ENCODE measurements at regions not wholly inside any gene's neighbourhood (a gene's known extent, or its start where the extent isn't known, plus 50 kb on each side); places are given as distances from the start of the nearest gene placed in this dataset.
"Not testable (repeated sequence)": the region's sequence is repeated elsewhere in the genome, so short reads cannot be mapped to it uniquely, and the experiment has no call there.

GRCh38 chr5:68048054-68048453 lies 167.5 kb upstream of the PIK3R1 start:
- not testable (repeated sequence) for H3K27me3 ChIP-seq (ENCODE audit: control insufficient read depth, insufficient read depth, low read length); ATAC-seq (ENCODE audit: low read depth in 2 of 2); H3K27ac Mint-ChIP-seq; DNase-seq; H3K36me3 Mint-ChIP-seq; H3K4me3 ChIP-seq (ENCODE audit: low read depth, low read length); H3K9me3 Mint-ChIP-seq; H3K4me3 Mint-ChIP-seq; H3K36me3 ChIP-seq (ENCODE audit: control insufficient read depth, insufficient read depth, low read length); H3K9me3 ChIP-seq (ENCODE audit: control insufficient read depth in 2 of 2, low read length in 2 of 2); H3K4me1 Mint-ChIP-seq; H3K4me1 ChIP-seq (ENCODE audit: control insufficient read depth, insufficient read depth, low read length, poor library complexity, severe bottlenecking); H3K27ac ChIP-seq (ENCODE audit: insufficient read depth, low read length, poor library complexity, severe bottlenecking)
- peaks cover 18% of the 10 kb centered on the region for H3K27me3 Mint-ChIP-seq

GRCh38 chr5:68047035-68047434 lies 168.5 kb upstream of the PIK3R1 start:
- Histone ChIP-seq H3K9me3 (ENCODE audit: control insufficient read depth in 2 of 2, low read length in 2 of 2) (peaks cover 2 to 3% of the 10 kb centered on the region in 2 experiments), H3K27me3 (ENCODE audit: control insufficient read depth, insufficient read depth, low read length) (peaks cover 7% of the 10 kb centered on the region), H3K4me1 (ENCODE audit: control insufficient read depth, insufficient read depth, low read length, poor library complexity, severe bottlenecking) (no peaks in the 10 kb centered on the region), H3K36me3 (ENCODE audit: control insufficient read depth, insufficient read depth, low read length) (no peaks in the 10 kb centered on the region), H3K27ac (ENCODE audit: insufficient read depth, low read length, poor library complexity, severe bottlenecking) (no peak overlapping the region), H3K4me3 (ENCODE audit: low read depth, low read length) (no peak overlapping the region)
- no peak for DNase-seq
- H3K4me1 Mint-ChIP-seq, result peaks cover 0 to 3% (median 0%) of the 10 kb centered on the region in 4 donors
- peaks cover 0 to 6% (median 4%) of the 10 kb centered on the region in 7 donors for H3K9me3 Mint-ChIP-seq
- no peak overlapping the region for H3K4me3 Mint-ChIP-seq
- H3K36me3 Mint-ChIP-seq, result no peaks in the 10 kb centered on the region
- H3K27ac Mint-ChIP-seq, result no peak overlapping the region
- ATAC-seq (ENCODE audit: low read depth in 2 of 2), result no peak
- peaks cover 12% of the 10 kb centered on the region for H3K27me3 Mint-ChIP-seq

GRCh38 chr5:68046445-68046844 lies 169.1 kb upstream of the PIK3R1 start:
- H3K4me1 ChIP-seq (ENCODE audit: control insufficient read depth, insufficient read depth, low read length, poor library complexity, severe bottlenecking), result no peaks in the 10 kb centered on the region
- ATAC-seq (ENCODE audit: low read depth in 2 of 2), result no peak
- peaks cover 12% of the 10 kb centered on the region for H3K27me3 Mint-ChIP-seq
- H3K9me3 ChIP-seq (ENCODE audit: control insufficient read depth in 2 of 2, low read length in 2 of 2), result peaks cover 2 to 3% of the 10 kb centered on the region in 2 experiments
- no peaks in the 10 kb centered on the region for H3K36me3 Mint-ChIP-seq
- no peak overlapping the region for H3K4me3 ChIP-seq (ENCODE audit: low read depth, low read length)
- H3K4me1 Mint-ChIP-seq, result peaks cover 0 to 3% (median 0%) of the 10 kb centered on the region in 4 donors
- H3K9me3 Mint-ChIP-seq, result peaks cover 0 to 6% (median 4%) of the 10 kb centered on the region in 7 donors
- peaks cover 7% of the 10 kb centered on the region for H3K27me3 ChIP-seq (ENCODE audit: control insufficient read depth, insufficient read depth, low read length)
- no peak overlapping the region for H3K4me3 Mint-ChIP-seq
- H3K27ac Mint-ChIP-seq, result no peak overlapping the region
- DNase-seq, result no peak
- H3K27ac ChIP-seq (ENCODE audit: insufficient read depth, low read length, poor library complexity, severe bottlenecking), result no peak overlapping the region
- no peaks in the 10 kb centered on the region for H3K36me3 ChIP-seq (ENCODE audit: control insufficient read depth, insufficient read depth, low read length)

DNA sequence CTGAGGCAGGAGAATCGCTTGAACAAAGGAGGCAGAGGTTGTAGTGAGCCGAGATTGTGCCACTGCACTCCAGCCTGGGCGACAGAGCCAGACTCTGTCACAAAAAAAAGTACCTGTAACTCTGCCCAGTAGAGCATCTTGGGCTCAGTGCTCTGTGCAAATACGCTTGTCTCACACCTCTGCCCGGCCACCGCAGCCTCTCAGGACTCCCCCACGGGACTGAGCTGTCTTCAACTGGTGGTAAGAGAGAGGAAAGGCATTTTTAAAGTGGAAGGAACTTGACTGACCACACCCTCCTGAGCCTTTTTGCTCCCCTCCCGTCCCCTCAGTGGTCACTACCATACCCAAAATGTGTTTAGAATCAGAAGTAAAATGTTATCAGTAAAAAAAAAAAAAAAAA lies 174.3 kb upstream of the PIK3R1 start:
- H3K36me3 Mint-ChIP-seq, result no peaks in the 10 kb centered on the region
- H3K27me3 Mint-ChIP-seq, result peaks cover 4% of the 10 kb centered on the region
- H3K27ac Mint-ChIP-seq, result no peak overlapping the region
- H3K9me3 Mint-ChIP-seq, result no peaks in the 10 kb centered on the region
- Histone ChIP-seq H3K4me3 (ENCODE audit: low read depth, low read length) (no peak overlapping the region), H3K27ac (ENCODE audit: insufficient read depth, low read length, poor library complexity, severe bottlenecking) (no peak overlapping the region), H3K4me1 (ENCODE audit: control insufficient read depth, insufficient read depth, low read length, poor library complexity, severe bottlenecking) (no peaks in the 10 kb centered on the region), H3K36me3 (ENCODE audit: control insufficient read depth, insufficient read depth, low read length) (no peaks in the 10 kb centered on the region), H3K9me3 (ENCODE audit: control insufficient read depth in 2 of 2, low read length in 2 of 2) (no peaks in the 10 kb centered on the region), H3K27me3 (ENCODE audit: control insufficient read depth, insufficient read depth, low read length) (no peaks in the 10 kb centered on the region)
- ATAC-seq (ENCODE audit: low read depth in 2 of 2) (no peak), DNase-seq (no peak)
- H3K4me3 Mint-ChIP-seq, result no peak overlapping the region
- H3K4me1 Mint-ChIP-seq, result peaks cover 0 to 3% (median 0%) of the 10 kb centered on the region in 4 donors

- DNase-seq, result no peak
- H3K4me1 ChIP-seq (ENCODE audit: control insufficient read depth, insufficient read depth, low read length, poor library complexity, severe bottlenecking), result no peaks in the 10 kb centered on the region
- H3K27me3 Mint-ChIP-seq, result peaks cover 4% of the 10 kb centered on the region
Measured at GRCh38 chr5:68037546-68037945, 178.0 kb upstream of the PIK3R1 start.

GRCh38 chr5:68033961-68034571 lies 181.5 kb upstream of the PIK3R1 start:
- no peaks in the 10 kb centered on the region for H3K9me3 ChIP-seq (ENCODE audit: control insufficient read depth in 2 of 2, low read length in 2 of 2)
- H3K27ac ChIP-seq (ENCODE audit: insufficient read depth, low read length, poor library complexity, severe bottlenecking), result no peak overlapping the region
- Mint-ChIP-seq H3K4me1 (no peaks in the 10 kb centered on the region), H3K4me3 (no peak overlapping the region), H3K27me3 (peaks cover 4% of the 10 kb centered on the region), H3K36me3 (no peaks in the 10 kb centered on the region), H3K27ac (no peak overlapping the region), H3K9me3 (no peaks in the 10 kb centered on the region)
- no peak overlapping the region for H3K4me3 ChIP-seq (ENCODE audit: low read depth, low read length)
- no peaks in the 10 kb centered on the region for H3K36me3 ChIP-seq (ENCODE audit: control insufficient read depth, insufficient read depth, low read length)
- H3K4me1 ChIP-seq (ENCODE audit: control insufficient read depth, insufficient read depth, low read length, poor library complexity, severe bottlenecking), result no peaks in the 10 kb centered on the region
- no peak for ATAC-seq (ENCODE audit: low read depth in 2 of 2)
- DNase-seq, result no peak
- no peaks in the 10 kb centered on the region for H3K27me3 ChIP-seq (ENCODE audit: control insufficient read depth, insufficient read depth, low read length)

More at GRCh38 chr5:68037546-68037945, 178.0 kb upstream of the PIK3R1 start:
- Mint-ChIP-seq H3K9me3 (no peaks in the 10 kb centered on the region), H3K36me3 (no peaks in the 10 kb centered on the region), H3K27ac (no peak overlapping the region), H3K4me3 (no peak overlapping the region), H3K4me1 (no peaks in the 10 kb centered on the region)
- no peak overlapping the region for H3K4me3 ChIP-seq (ENCODE audit: low read depth, low read length)
- no peaks in the 10 kb centered on the region for H3K36me3 ChIP-seq (ENCODE audit: control insufficient read depth, insufficient read depth, low read length)
- no peaks in the 10 kb centered on the region for H3K9me3 ChIP-seq (ENCODE audit: control insufficient read depth in 2 of 2, low read length in 2 of 2)
- no peaks in the 10 kb centered on the region for H3K27me3 ChIP-seq (ENCODE audit: control insufficient read depth, insufficient read depth, low read length)
- ATAC-seq (ENCODE audit: low read depth in 2 of 2), result no peak
- H3K27ac ChIP-seq (ENCODE audit: insufficient read depth, low read length, poor library complexity, severe bottlenecking), result no peak overlapping the region

- Mint-ChIP-seq H3K27me3 (peaks cover 8% of the 10 kb centered on the region), H3K36me3 (no peaks in the 10 kb centered on the region), H3K27ac (no peak overlapping the region), H3K4me1 (no peaks in the 10 kb centered on the region), H3K9me3 (no peaks in the 10 kb centered on the region), H3K4me3 (no peak overlapping the region)
- DNase-seq, result no peak
- H3K27me3 ChIP-seq (ENCODE audit: control insufficient read depth, insufficient read depth, low read length), result no peaks in the 10 kb centered on the region
- no peaks in the 10 kb centered on the region for H3K4me1 ChIP-seq (ENCODE audit: control insufficient read depth, insufficient read depth, low read length, poor library complexity, severe bottlenecking)
- H3K36me3 ChIP-seq (ENCODE audit: control insufficient read depth, insufficient read depth, low read length), result no peaks in the 10 kb centered on the region
- H3K27ac ChIP-seq (ENCODE audit: insufficient read depth, low read length, poor library complexity, severe bottlenecking), result no peak overlapping the region
- no peaks in the 10 kb centered on the region for H3K9me3 ChIP-seq (ENCODE audit: control insufficient read depth in 2 of 2, low read length in 2 of 2)
- no peak overlapping the region for H3K4me3 ChIP-seq (ENCODE audit: low read depth, low read length)
- no peak for ATAC-seq (ENCODE audit: low read depth in 2 of 2)
Measured at GRCh38 chr5:68033029-68033428, 182.5 kb upstream of the PIK3R1 start.

DNA sequence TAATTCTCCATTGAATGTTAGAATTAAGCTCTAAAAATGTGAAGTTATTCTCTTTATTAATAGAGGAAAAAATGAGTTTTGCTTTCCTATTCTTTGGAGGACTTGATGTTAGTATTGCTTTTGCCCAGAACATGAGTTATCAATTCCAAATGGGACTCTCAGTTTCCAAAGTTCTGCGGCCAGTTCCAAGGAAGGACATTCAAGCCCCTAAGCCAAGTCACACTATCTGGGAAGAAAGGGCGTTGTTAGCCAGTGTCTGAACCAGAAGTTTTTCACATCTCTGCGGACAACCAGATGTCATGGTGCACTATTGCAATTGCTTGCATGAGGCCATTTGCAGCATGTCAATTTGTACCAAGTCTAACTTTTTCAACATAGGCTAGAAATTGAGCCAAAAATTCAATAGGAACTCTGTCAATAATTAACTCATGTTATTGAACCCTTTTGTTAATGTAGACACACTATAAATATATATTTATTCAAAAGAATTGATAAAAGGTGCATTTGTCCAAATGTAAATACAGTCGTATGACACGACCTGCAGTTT lies 183.3 kb upstream of the PIK3R1 start:
- no peaks in the 10 kb centered on the region for H3K4me1 Mint-ChIP-seq
- no peak overlapping the region for H3K4me3 ChIP-seq (ENCODE audit: low read depth, low read length)
- H3K4me3 Mint-ChIP-seq, result no peak overlapping the region
- no peaks in the 10 kb centered on the region for H3K36me3 Mint-ChIP-seq
- H3K27me3 Mint-ChIP-seq, result peaks cover 4% of the 10 kb centered on the region
- no peak overlapping the region for H3K27ac Mint-ChIP-seq
- DNase-seq (no peak), ATAC-seq (ENCODE audit: low read depth in 2 of 2) (no peak)
- H3K36me3 ChIP-seq (ENCODE audit: control insufficient read depth, insufficient read depth, low read length), result no peaks in the 10 kb centered on the region
- no peaks in the 10 kb centered on the region for H3K9me3 ChIP-seq (ENCODE audit: control insufficient read depth in 2 of 2, low read length in 2 of 2)
- H3K27ac ChIP-seq (ENCODE audit: insufficient read depth, low read length, poor library complexity, severe bottlenecking), result no peak overlapping the region
- H3K27me3 ChIP-seq (ENCODE audit: control insufficient read depth, insufficient read depth, low read length), result no peaks in the 10 kb centered on the region
- no peaks in the 10 kb centered on the region for H3K4me1 ChIP-seq (ENCODE audit: control insufficient read depth, insufficient read depth, low read length, poor library complexity, severe bottlenecking)
- H3K9me3 Mint-ChIP-seq, result no peaks in the 10 kb centered on the region
